ENCODE measurements at regions not wholly inside any gene's neighbourhood (a gene's known extent, or its start where the extent isn't known, plus 50 kb on each side); places are given as distances from the start of the nearest gene placed in this dataset.

DNA sequence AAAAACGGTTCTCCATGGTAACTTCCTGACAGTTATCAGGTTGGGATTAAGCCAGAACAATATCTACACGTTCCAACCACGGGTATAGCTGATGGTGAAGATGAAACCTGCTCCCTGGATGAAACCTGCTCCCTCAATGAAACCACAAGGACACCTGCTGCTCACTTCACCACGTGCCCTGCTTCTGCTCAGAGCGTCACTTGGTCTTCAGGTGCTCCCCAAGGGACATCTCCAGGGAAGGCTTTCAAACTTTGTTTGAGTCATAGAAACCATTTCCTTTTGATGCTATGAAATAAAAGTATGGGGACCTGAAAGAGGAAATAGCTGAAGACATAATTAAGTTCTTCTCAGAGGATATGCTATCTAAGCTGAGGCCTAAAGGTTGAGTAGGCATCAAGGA lies 242.4 kb downstream of the MED10 start:
- Histone ChIP-seq H3K27ac (no peak overlapping the region), H3K4me1 (no peaks in the 10 kb centered on the region), H3K27me3 (no peaks in the 10 kb centered on the region), H3K9me3 (no peaks in the 10 kb centered on the region), H3K36me3 (no peaks in the 10 kb centered on the region), H3K4me3 (no peak overlapping the region)
- 45 to 62% methylated on average over 5 of the region's 5 CpGs for WGBS, 2 donors
- TF ChIP-seq EP300 (IDR thresholded peaks at IDR 0.05) (no peak), POLR2A (IDR thresholded peaks at IDR 0.05) (no peak), POLR2AphosphoS5 (IDR thresholded peaks at IDR 0.05) (no peak)
- TF ChIP-seq, protein P1, sequence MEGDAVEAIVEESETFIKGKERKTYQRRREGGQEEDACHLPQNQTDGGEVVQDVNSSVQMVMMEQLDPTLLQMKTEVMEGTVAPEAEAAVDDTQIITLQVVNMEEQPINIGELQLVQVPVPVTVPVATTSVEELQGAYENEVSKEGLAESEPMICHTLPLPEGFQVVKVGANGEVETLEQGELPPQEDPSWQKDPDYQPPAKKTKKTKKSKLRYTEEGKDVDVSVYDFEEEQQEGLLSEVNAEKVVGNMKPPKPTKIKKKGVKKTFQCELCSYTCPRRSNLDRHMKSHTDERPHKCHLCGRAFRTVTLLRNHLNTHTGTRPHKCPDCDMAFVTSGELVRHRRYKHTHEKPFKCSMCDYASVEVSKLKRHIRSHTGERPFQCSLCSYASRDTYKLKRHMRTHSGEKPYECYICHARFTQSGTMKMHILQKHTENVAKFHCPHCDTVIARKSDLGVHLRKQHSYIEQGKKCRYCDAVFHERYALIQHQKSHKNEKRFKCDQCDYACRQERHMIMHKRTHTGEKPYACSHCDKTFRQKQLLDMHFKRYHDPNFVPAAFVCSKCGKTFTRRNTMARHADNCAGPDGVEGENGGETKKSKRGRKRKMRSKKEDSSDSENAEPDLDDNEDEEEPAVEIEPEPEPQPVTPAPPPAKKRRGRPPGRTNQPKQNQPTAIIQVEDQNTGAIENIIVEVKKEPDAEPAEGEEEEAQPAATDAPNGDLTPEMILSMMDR (IDR thresholded peaks at IDR 0.05): no peak
- intact Hi-C loops (cut with DNase I): no loop called here
- no peak for DNase-seq

DNA sequence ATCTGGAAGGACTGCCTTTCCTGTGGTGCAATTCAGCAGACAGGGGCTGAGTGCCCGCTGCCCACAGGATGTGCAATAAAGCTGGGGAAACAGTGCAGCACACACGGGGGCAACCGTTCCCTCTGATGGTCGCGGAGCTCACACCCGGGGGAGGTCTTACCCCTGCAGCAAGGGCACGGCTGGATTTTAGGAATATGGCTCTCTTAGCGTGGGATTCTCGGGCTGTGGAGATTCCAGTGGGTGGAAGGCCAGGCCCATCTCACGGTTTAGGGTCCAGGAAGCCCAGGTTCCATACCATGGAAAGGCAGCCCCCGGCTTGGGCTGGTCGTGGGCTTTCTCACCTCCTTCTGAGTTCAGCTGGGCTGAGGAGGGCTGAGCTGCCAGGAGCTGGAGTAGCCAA lies 244.1 kb downstream of the MED10 start:
- intact Hi-C loops (cut with DNase I): no loop called here
- DNase-seq: no peak
- no peak overlapping the region for H3K4me3 ChIP-seq

DNA sequence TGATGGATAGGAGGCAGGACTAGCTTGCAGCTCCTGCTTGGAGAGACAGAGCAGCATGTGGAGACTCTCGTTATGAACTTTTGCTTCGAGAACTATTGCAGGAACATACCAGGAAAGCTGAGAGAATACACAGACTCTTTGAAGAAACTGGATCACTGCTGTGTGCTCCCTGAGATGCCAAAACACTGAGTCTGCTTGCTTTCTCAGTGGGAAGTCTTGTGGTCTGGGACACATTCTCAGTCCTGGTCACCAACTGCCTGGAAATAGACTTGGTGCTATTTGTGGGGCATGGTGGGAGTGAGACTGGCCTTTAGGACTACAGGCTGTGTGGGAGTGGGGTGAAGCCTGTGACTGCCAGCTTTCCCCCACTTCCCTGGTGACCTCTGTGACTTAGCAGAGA lies 252.6 kb downstream of the MED10 start:
- 90 to 91% methylated on average over 2 of the region's 2 CpGs for WGBS, 2 donors
- no peak overlapping the region for H3K27ac ChIP-seq

More for the DNA sequence above, 244.1 kb downstream of the MED10 start:
- Histone ChIP-seq H3K27me3 (no peaks in the 10 kb centered on the region), H3K36me3 (no peaks in the 10 kb centered on the region), H3K27ac (no peak overlapping the region), H3K9me3 (no peaks in the 10 kb centered on the region), H3K4me1 (no peaks in the 10 kb centered on the region)
- 81 to 85% methylated on average over 12 of the region's 12 CpGs for WGBS, 2 donors
- TF ChIP-seq POLR2A (IDR thresholded peaks at IDR 0.05): no peak
- no peak for TF ChIP-seq EP300 (IDR thresholded peaks at IDR 0.05)
- no peak for TF ChIP-seq POLR2AphosphoS5 (IDR thresholded peaks at IDR 0.05)
- TF ChIP-seq, protein P1 (IDR thresholded peaks at IDR 0.05): no peak

DNA sequence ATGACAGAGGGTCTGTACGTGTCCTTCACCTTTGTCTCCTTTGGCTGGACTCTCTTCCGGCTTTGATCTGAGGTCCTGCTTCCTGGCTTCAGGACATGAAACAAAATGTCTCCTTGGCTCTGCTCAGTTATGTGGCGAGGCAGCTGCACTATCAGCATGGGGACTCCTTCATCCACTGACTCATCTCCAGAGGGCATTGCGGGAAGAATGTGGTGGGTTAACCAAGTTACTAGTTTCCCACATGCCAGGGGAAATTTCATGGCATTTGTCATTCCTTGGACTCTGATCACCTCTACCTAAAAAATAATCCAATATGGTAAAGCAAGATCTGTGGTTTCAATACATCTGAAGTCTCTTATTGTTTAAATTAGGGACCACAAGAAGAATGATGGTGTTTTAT lies 259.7 kb downstream of the MED10 start:
- intact Hi-C loops (cut with DNase I): no loop called here
- no peak for TF ChIP-seq POLR2A (IDR thresholded peaks at IDR 0.05)
- 82 to 88% methylated on average over 4 of the region's 4 CpGs for WGBS, 2 donors
- H3K9me3 ChIP-seq: no peaks in the 10 kb centered on the region
- H3K27me3 ChIP-seq: no peaks in the 10 kb centered on the region
- no peak overlapping the region for H3K4me3 ChIP-seq
- no peaks in the 10 kb centered on the region for H3K36me3 ChIP-seq
- no peaks in the 10 kb centered on the region for H3K4me1 ChIP-seq
- DNase-seq: no peak
- no peak overlapping the region for H3K27ac ChIP-seq

More for the DNA sequence above, 252.6 kb downstream of the MED10 start:
- no peak for TF ChIP-seq POLR2AphosphoS5 (IDR thresholded peaks at IDR 0.05)
- TF ChIP-seq, protein P1 (IDR thresholded peaks at IDR 0.05): no peak
- intact Hi-C loops (cut with DNase I): no loop called here
- no peak for DNase-seq
- H3K36me3 ChIP-seq: no peaks in the 10 kb centered on the region
- H3K9me3 ChIP-seq: no peaks in the 10 kb centered on the region
- no peaks in the 10 kb centered on the region for H3K4me1 ChIP-seq
- H3K27me3 ChIP-seq: no peaks in the 10 kb centered on the region
- H3K4me3 ChIP-seq: no peak overlapping the region

DNA sequence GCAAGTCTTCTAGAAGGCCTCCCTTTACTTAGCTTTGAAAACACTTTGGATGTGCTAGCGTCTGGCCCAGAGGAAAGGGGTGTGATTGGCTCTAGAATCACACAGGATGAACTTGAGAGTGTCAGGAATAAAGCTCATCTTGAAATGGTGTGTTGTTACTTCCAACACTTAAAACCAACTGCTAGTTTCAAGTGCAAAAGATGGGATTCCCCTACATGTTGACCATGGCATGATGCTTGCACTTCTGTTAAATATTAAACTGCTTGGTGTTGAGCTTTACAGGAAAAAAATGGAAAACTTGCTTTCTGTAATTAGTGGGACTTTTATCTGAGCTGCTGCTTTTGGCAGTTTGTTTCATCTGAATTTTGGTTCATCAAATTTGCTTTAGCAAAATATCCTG lies 261.1 kb downstream of the MED10 start:
- no peak overlapping the region for H3K27ac ChIP-seq
- DNase-seq: no peak
- no peaks in the 10 kb centered on the region for H3K27me3 ChIP-seq
- no peaks in the 10 kb centered on the region for H3K36me3 ChIP-seq
- TF ChIP-seq POLR2A (IDR thresholded peaks at IDR 0.05) (no peak), EP300 (IDR thresholded peaks at IDR 0.05) (no peak), POLR2AphosphoS5 (IDR thresholded peaks at IDR 0.05) (no peak)
- TF ChIP-seq, protein P1 (IDR thresholded peaks at IDR 0.05): no peak
- no peaks in the 10 kb centered on the region for H3K9me3 ChIP-seq
- intact Hi-C loops (cut with DNase I): no loop called here
- H3K4me3 ChIP-seq: no peak overlapping the region
- H3K4me1 ChIP-seq: no peaks in the 10 kb centered on the region
- WGBS, 2 donors: 34 to 63% methylated on average over 1 of the region's 1 CpG

Measured in sigmoid colon (tissue), 6 donors.